Glomerular endothelial cell (primary cell): ENCODE measurements at regions not wholly inside any gene's neighbourhood (a gene's known extent, or its start where the extent isn't known, plus 50 kb on each side); places are given as distances from the start of the nearest gene placed in this dataset.

ENCODE experiments used
- DNase-seq: peaks from one replicate; pipeline ENCODE4 v3.0.0-alpha.2; 2011; ENCODE audit warnings: low read depth, low spot score; ENCODE audit errors: extremely low read depth

DNA sequence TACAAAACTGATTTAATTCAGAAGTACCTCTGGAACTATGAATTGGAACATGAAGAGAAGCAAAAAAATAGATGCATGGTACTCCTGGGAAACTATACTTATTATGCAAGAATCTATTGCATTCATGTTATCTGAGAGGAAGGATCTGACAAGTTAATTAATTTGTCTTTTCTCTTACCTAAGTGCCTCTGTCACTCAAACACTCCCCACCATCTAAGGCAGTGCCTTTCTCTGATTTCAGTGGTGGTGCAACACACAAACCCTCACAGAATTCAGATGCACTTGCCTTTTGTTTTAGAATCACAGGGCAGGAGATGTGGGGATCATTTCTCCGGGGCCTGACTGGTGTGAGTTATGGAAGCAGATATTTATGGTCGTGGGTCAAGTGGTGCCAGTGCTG is 52.5 kb upstream of the C9orf72 start:
- no peak for DNase-seq

DNA sequence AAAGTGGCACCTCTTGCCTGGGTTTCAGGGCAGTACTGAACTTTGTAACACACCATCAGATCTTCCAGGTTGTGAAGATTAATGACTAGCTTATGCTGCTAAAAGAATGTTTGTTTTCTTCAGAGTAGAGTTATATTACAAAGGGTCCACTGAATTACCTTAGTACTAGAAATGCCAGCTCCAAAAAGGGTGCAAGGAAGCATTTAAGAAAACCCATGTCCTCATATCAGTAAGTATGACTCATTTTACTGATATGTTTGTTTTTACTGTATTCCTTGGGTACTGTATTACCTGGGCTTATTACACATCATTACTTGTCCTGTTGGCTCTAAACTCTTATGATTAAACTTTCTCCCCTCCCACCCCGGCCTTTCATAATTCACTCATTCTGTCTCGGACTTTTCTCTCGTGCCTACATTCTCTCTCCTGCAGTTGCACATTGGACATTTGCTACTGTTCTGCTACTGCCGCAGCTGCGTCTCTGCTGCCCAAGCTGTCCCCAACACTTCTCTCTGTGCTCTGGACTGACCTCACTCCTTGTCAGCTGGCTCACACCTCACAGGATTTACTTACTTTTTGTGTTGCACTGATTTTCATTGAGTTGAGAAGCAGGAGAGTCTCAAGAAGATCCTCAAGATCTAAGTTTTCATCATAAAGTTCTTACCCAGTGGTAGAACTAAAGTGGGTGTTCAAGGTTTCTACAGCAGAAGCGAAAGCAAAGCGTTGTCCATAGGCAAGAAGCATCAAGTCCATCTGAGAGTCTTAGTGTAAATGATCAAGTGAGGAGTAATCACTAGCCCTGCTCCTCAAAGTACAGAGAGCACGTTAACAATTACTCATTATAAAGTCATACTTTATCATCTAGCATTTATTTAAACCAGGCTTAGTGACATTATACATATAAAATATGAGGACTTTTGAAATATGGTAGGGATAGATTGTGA is 53.2 kb upstream of the C9orf72 start:
- DNase-seq: no peak

DNA sequence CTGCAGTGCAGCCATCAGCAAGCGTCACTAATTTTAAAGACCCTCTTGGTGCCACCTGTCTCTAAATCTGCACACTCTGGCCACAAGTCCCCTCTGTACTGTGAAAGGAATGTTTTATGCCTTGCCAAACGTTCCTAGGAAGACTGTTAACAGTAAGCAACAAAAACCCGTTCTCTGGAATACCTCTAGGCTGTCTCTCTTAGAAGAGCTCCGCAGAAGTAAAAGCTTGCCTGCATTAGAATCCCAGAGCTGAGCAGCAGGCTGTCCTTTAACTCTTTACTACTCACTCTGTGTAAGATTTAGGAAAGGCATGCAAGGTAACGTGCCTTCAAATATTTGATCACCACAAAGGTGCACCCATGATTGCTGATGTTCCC is 53.9 kb upstream of the C9orf72 start:
- DNase-seq: no peak

DNA sequence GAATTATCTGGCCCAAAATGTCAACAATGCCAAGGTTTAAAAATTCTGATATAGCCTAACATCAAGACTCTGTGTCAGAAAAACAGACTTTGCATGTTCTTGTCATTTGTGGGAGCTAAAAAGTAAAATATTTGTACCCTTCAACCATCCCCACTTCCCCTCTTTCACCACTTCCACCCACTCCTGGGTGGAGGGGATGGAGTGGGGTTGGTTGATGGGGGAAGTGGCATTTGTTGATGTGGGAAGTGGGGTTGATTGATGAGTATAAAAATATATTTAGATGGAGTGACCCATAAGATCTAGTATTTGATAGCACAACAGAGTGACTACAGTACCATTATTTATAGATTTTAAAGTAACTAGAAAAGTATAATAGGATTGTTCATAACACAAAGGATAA is 55.0 kb upstream of the C9orf72 start:
- DNase-seq: no peak

DNA sequence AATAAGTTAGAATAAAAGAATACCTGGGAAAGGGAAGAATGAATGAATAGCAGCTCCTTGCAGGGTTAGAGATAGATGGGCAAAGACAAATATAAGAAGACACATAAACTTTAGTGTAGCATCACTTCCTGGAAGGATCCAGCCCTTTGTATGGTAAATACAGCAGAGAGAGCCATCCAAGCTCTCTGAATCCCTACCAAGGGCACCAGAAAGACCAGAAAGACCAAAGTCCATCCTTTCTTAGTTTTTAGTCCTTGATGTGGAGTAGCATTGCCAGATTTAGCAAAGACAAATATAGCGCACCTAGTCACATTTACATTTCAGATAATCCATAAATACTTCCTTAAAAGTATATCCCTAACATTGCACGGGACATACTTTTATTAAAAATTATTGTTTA is 56.1 kb upstream of the C9orf72 start:
- no peak for DNase-seq

DNA sequence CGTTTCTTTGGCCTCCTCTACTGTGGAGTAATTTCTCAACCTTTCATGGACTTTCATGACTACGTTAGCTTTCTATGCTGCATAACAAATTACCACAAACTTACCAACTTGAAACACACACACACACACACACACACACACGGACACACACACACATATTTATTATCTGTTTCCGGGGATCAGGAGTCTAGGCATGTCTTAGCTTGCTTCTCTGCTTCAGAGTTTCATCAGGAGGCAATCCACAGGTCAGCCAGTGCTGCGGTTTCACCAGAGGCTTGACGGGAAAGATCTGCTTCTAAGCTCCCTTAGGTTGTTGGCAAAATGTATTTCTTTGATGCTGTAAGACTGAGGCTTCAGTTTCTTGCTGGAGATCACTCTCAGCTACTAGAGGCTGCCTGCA is 59.0 kb upstream of the C9orf72 start:
- DNase-seq: no peak

DNA sequence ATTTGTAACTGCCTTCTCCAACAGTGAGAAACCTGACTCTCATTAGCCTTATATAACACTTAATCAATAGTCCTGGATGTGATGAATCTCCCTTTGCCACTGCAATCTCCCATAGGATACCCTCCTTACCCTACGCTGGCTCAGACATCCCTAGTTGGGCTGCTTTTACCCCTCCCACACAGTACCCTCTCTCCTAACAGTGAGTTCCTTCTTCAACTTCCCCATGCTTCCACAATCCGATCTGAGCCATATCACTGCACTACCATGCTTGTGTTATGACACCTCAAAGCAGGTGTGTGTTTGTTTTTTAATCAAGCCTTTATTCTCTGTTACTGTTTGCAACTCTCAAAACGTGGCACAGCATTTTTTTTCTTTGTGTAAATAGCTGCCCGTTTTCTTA is 60.5 kb upstream of the C9orf72 start:
- no peak for DNase-seq

DNA sequence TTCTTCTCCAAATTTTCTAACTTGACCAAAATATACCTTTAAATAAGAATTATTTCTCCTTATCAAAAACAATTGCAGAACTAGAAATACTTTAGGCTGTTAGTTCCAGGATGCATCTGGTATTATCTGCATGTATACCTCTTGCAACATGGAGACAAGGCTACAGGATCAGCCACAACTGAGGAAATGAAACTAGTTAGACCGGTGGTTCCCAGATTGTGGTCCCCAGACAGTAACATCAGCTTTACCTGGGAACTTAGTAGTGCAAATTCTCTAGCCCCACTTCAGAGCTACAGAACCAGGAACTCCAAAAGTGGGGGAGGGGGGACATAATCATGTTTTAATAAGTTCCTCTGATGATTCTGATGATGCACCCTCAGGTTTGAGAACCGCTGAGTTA is 61.6 kb upstream of the C9orf72 start:
- DNase-seq: no peak

DNA sequence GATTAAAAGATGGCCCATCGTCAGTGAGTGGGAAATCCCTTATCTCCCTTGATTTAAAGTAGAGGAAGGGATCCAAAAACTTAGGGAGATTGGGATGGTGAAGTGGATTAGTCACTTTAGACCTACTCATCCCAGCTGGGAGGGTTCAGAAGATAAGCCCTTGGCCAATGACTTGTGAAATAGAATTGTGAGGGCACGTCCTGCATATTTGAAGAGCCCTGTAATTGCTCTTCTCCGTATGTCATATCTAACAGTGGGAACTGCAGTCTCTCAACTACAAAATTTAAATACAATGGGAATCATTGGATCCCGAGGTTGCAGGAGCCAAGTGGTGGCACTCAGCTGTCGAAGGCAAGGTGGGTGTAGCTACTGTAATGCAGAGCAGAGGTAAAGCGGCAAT is 65.4 kb upstream of the C9orf72 start:
- DNase-seq: no peak

DNA sequence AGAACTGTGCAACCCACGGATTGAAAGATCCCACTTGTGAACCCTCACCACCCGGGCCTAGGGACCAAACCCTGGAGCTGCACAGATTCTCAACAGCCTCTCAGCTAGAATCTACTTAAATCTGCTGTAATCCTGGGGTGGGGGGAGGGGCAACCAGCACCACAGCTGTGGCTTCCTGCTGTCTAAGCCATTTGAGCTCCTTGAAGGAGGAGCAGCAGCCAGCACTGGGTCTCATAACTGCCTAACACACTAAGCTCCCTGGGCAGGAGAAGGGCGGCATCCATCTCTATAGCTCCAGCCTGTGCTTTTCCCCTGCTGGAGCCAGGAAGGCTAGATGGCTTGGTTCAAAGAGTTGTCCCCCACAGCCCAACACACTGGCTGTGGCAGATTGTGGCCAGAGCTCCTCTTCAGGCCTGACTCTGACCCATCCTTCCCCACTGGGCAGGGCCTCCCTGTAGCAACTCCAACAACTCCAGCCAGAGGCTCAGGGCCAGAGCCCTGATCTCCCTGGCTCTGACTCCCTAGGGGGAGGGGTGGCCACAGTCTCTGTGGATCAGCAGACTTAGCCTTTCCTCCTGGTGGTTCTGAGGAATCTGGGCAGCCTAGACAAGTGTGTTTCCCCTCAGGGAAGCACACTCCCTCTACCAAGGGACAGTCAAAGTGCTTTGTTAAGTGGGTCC is 72.0 kb upstream of the C9orf72 start:
- DNase-seq: no peak

DNA sequence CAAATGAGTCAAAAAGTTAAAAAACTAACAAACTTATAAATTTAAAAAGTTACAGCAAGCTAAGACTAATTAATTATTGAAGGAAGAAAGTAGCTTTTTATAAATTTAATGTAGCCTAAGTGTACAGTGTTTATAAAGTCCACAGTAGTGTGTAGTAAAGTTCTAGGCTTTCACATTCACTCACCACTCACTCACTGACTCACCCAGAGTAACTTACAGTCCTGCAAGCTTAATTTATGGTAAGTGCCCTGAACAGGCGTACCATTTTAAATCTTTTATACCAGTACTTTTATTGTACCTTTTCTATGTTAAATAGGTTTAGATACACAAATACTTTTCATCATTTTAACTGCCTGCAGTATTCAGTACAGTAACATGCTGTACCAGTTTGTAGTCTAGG is 80.0 kb upstream of the C9orf72 start:
- no peak for DNase-seq

DNA sequence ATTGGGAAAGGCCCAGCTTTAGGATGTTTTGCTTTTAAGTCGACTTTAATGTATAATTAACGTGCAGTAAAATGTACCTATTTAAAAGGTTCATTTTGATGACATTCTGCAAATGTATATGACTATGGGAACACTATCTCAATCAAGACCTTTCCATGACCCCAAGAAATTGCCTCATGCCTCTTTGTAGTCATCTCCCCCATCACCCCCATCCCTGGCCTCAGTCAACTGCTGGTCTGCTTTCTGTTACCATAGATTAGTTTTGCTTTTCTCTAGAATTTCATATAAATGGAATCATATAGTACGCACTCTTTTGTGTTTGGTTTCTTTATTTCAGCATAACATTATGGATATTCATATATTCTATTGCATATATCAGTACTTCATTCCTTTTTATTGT is 80.7 kb upstream of the C9orf72 start:
- DNase-seq: no peak

DNA sequence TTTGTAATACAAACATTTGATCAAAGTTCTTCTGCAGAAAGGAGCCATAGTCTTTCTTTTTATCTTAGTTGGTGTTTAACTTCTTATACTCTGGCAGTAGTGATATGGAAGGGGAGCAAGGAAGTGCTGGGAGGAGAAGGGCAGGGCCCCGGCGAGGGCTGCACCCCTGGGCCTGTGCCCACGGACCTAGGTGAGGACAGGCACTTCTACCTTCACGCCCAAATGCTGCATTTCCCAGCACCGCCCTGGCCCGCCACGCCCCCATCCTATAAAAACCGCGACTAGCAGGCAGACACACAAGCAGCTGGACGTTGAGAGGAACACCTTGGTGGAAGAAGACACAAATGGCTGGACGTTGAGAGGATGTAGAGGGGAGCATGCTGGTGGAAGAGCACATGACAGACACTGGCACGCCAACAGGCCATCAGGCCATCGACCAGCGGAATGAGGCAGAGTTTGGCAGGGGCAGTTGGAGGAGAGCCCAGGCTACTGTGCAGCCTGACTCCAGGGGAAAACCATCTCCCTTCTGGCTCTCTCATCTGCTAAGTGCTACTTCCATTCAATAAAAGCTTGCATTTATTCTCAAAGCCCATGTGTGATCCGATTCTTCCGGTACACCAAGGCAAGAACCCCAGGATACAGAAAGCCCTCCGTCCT is 81.5 kb upstream of the C9orf72 start:
- DNase-seq: no peak

DNA sequence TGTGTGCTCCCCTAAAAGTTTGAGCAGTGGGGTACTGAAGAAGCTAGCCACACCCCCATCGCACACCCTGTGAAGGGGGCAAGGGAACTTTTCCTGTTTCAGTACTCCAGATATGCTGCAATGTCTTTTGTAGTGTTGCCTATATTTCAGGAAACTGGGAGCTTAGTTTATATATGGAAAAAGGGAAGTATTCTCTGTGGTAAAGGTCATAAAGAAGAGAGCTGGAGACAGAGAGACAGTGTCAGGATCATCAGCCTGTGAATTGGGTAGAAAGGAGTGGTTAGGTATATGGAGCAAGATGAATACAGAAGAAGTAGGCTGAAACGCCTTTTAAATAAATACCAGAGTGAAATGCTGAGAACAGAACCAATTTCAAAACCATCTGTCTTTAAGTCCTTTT is 82.2 kb upstream of the C9orf72 start:
- no peak for DNase-seq

DNA sequence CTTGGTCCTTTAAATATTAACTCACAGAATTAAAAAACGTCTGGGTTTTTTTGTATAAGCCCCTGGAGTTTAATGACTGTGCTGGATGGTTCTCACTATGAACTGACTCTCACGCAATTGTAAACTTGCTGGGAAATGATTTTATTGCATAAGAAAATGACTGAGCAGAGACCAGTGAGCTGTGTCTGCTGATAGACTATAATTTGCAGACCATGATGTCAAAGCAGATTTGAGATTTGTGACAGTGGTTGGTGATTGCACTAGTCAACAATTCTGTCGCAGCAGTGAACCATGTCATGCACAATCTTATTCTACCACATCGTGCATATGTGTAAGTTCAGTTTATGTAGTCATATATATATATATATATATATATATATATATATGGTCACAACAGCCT is 85.7 kb upstream of the C9orf72 start:
- no peak for DNase-seq

DNA sequence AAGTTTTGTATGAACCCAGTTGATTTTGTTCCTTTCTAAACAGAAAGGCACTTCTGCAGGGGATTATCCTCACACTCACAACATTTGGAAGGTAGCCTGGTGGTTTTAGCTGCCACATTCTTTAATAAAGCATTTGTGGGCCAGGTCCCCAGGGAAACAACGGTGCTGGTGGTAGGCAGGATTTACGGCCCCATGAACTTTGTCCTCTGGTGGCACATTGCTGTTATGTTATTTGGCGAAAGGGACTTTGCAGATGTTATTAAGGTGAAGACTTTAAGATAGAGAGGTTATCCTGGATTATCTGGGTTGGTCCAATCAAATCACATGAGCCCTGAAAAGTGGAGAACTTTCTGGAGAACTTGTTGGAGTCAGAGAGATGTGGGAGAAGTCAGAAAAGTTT is 86.3 kb upstream of the C9orf72 start:
- no peak for DNase-seq

DNA sequence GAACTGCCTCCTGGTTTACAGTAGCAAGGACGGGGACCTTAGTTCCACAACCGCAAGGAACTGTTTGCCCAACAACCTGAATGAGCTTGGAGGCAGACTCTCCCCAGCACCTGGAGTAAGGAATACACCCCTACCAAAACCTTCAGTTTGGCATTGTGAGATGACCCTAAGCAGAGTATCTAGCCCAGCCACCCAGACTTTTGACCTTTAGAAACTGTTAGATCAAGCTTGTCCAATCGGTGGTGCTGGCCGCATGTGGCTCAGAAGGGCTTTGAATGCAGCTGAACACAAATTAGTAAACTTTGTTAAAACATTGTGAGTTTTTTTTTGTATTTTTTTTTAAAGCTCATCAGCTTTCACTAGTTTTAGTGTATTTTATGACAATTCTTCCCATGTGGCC is 86.9 kb upstream of the C9orf72 start:
- DNase-seq: no peak

DNA sequence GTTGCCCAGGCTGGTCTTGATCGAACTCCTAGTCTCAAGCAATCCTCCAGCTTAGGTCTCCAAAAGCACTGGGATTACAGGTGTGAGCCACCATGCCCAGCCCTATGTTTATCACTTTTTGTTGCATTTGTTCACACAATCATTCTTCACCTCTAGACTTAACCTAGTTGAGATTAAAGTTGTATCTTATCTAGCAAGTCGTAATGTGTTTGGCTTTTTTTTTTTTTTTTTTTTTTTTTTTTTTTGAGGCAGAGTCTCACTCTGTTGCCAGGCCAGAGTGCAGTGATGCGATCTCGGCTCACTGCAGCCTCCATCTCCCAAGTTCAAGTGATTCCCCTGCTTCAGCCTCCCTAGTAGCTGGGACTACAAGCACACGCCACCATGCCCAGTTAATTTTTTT is 90.2 kb upstream of the C9orf72 start:
- DNase-seq: no peak

DNA sequence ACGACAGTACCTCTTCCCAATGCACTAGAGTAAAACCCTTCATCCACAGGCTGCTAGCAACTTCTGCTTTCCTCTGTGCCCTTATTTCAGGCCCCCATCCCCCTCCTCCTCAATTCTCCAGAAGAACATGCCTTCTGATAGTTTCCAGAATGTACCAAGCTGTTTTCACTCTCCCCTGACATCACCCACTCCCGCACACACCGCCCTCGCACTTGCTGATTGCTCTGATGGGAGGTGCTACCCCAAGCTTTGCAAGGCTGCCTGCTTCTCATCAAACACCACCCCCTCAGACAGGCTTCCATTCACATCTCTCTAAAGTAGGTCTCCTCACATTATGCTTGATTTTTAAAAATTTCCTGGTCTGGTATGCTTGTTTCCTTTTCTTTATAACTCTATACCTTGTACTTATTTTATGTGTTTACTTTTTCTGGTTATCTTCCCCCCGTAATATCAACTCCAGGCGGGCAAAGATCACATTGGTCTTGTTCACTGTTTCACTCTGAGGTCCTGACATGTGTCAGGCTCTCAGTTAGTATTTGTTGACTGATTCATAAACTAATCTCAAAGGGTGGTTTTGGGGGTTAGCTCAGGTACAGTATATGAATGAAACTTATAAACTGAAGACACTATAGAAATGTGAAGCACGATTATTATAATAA is 91.0 kb upstream of the C9orf72 start:
- DNase-seq: no peak

DNA sequence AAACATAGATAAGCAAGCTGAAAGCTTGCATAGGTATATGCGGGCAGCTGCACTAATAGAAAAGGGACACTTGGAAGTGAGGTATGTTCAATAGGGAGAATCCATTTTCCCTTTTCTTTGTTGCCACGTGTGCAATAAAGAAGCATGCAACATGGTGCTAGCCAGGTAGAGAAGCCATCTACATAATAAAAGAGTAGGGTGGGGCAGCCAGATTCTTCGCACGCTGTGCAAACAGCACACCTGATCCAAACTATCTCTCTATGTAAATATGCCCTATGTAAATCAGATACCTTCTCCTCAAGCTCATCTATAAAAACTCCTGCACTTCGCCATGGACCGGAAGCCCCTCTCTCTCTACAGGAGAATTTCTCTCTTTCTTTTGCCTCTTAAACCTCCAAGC is 91.9 kb upstream of the C9orf72 start:
- DNase-seq: no peak

DNA sequence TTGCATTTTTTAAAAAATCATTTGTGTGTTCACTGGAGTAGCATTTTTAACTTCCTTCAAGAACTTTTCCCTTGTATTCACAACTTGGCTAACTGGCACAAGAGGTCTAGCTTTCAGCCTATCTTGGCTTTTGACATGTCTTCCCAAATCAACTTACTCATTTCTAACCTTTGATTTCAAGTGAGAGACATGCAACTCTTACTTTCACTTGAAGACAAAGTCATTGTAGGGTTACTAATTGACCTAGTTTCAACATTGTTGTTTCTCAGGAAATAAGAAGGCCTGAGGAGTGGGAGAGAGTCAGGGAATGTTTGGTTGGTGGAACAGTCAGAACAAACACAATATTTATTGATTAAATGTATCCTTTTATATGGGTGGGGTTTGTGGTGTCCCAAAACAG is 95.0 kb upstream of the C9orf72 start:
- DNase-seq: no peak
